ENCODE measurements at regions not wholly inside any gene's neighbourhood (a gene's known extent, or its start where the extent isn't known, plus 50 kb on each side); places are given as distances from the start of the nearest gene placed in this dataset.

- H3K36me3 ChIP-seq (ENCODE audit: control insufficient read depth in 2 of 2, insufficient read depth in 1 of 2, low read length in 2 of 2) = no peaks in the 10 kb centered on the region
- no peak overlapping the region for H3K4me3 ChIP-seq (ENCODE audit: low read depth, low read length)
- H3K9me3 ChIP-seq (ENCODE audit: control insufficient read depth, insufficient read depth, low read depth, low read length) = no peaks in the 10 kb centered on the region
- no peak overlapping the region for H3K27ac ChIP-seq (ENCODE audit: extremely low read depth, low read depth, low read length)
- TF ChIP-seq HOXD13 (CRISPR knock-in tag; IDR thresholded peaks at IDR 0.05; ENCODE audit: borderline replicate concordance) (no peak), ZEB2 (tag by site-specific recombination; IDR thresholded peaks at IDR 0.05) (no peak), GLI4 (tag by site-specific recombination; IDR thresholded peaks at IDR 0.05) (no peak), CTCF (tag by site-specific recombination; IDR thresholded peaks at IDR 0.05) (no peak), ZNF548 (tag by site-specific recombination; IDR thresholded peaks at IDR 0.05) (no peak), ZNF248 (tag by site-specific recombination; IDR thresholded peaks at IDR 0.05) (no peak)
- no peaks in the 10 kb centered on the region for H3K4me1 ChIP-seq (ENCODE audit: control insufficient read depth, insufficient read depth, low read length)
- CTCF ChIA-PET = no interaction called here
- POLR2A ChIA-PET = no interaction called here
Measured at GRCh38 chr10:93221521-93221920, 147.8 kb downstream of the CYP26A1 start.

DNA sequence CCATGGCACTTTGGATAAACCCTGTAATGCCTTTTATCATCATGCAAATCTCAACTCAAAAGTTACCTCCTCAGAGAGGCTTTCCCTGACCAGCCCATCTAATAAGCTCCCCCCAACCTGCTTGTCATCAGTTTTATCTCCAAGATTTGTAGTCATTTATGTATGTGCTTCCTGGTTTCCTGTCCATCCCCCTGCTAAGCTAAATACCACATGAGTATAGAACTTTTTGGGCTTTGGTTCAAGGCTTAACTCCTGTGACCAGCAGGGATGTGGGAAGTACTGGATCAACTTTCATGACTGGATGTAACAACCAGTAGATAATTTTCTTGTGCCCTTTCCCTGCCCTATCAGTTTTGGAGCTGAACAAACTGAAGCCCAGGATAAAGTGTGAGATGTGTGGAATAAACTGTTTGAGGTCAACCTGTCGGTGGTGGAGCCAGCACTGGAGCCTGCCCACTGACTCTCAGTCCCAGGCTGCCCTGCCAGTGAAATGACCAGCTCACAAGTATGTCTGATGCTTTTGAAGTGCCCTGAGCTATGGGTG, 148.6 kb downstream of the CYP26A1 start:
- Histone ChIP-seq H3K27ac (ENCODE audit: extremely low read depth, low read depth, low read length) (no peak overlapping the region), H3K9me3 (ENCODE audit: control insufficient read depth, insufficient read depth, low read depth, low read length) (no peaks in the 10 kb centered on the region), H3K36me3 (ENCODE audit: control insufficient read depth in 2 of 2, insufficient read depth in 1 of 2, low read length in 2 of 2) (no peaks in the 10 kb centered on the region), H3K4me1 (ENCODE audit: control insufficient read depth, insufficient read depth, low read length) (no peaks in the 10 kb centered on the region), H3K4me3 (ENCODE audit: low read depth, low read length) (no peak overlapping the region)
- ChIA-PET POLR2A (no interaction called here), CTCF (interaction anchor here (1.6 kb wide), 1 partner anchor 337 kb away, joined by 9 read pairs; no protein-coding TSS in a partner anchor)
- TF ChIP-seq GLIS2 (tag by site-specific recombination; IDR thresholded peaks at IDR 0.05) (no peak), TRIM28 (IDR thresholded peaks at IDR 0.05; ENCODE audit: borderline replicate concordance, low read length) (no peak), MYNN (tag by site-specific recombination; IDR thresholded peaks at IDR 0.05; ENCODE audit: borderline replicate concordance) (no peak)

- CTCF ChIA-PET = interaction anchor here (1.1 to 1.6 kb wide), 2 partner anchors 216 to 337 kb away, joined by 3 to 9 read pairs; no protein-coding TSS in a partner anchor
- no peaks in the 10 kb centered on the region for H3K9me3 ChIP-seq (ENCODE audit: control insufficient read depth, insufficient read depth, low read depth, low read length)
Measured at GRCh38 chr10:93222876-93223275, 149.2 kb downstream of the CYP26A1 start.

More at GRCh38 chr10:93222876-93223275, 149.2 kb downstream of the CYP26A1 start:
- Histone ChIP-seq H3K27ac (ENCODE audit: extremely low read depth, low read depth, low read length) (no peak overlapping the region), H3K4me3 (ENCODE audit: low read depth, low read length) (no peak overlapping the region), H3K4me1 (ENCODE audit: control insufficient read depth, insufficient read depth, low read length) (no peaks in the 10 kb centered on the region), H3K36me3 (ENCODE audit: control insufficient read depth in 2 of 2, insufficient read depth in 1 of 2, low read length in 2 of 2) (no peaks in the 10 kb centered on the region)
- TF ChIP-seq ZNF555 (tag by site-specific recombination; conservative IDR thresholded peaks at IDR 0.05) (no peak), HOXA7 (CRISPR knock-in tag; IDR thresholded peaks at IDR 0.05; ENCODE audit: borderline replicate concordance) (no peak), KLF8 (tag by site-specific recombination; IDR thresholded peaks at IDR 0.05) (no peak), ZNF76 (tag by site-specific recombination; IDR thresholded peaks at IDR 0.05; ENCODE audit: borderline replicate concordance, low read depth) (no peak), SP7 (tag by site-specific recombination; IDR thresholded peaks at IDR 0.05) (no peak), ZBTB8A (tag by site-specific recombination; IDR thresholded peaks at IDR 0.05) (no peak), ZNF140 (tag by site-specific recombination; IDR thresholded peaks at IDR 0.05) (no peak), ZNF701 (tag by site-specific recombination; IDR thresholded peaks at IDR 0.05) (no peak), ZNF660 (tag by site-specific recombination; IDR thresholded peaks at IDR 0.05) (no peak), ZNF561 (tag by site-specific recombination; IDR thresholded peaks at IDR 0.05; ENCODE audit: borderline replicate concordance) (no peak), ZSCAN18 (tag by site-specific recombination; IDR thresholded peaks at IDR 0.05) (no peak), ZNF843 (tag by site-specific recombination; IDR thresholded peaks at IDR 0.05) (no peak), ZNF658 (tag by site-specific recombination; IDR thresholded peaks at IDR 0.05) (no peak), ZNF350 (tag by site-specific recombination; IDR thresholded peaks at IDR 0.05) (no peak), ZNF155 (tag by site-specific recombination; IDR thresholded peaks at IDR 0.05) (no peak), KLF16 (tag by site-specific recombination; IDR thresholded peaks at IDR 0.05) (no peak)
- POLR2A ChIA-PET = no interaction called here
